HG03108 (cell line): ENCODE measurements at regions not wholly inside any gene's neighbourhood (a gene's known extent, or its start where the extent isn't known, plus 50 kb on each side); places are given as distances from the start of the nearest gene placed in this dataset.
"Not testable (repeated sequence)": the region's sequence is repeated elsewhere in the genome, so short reads cannot be mapped to it uniquely, and the experiment has no call there.

Source experiments
- ATAC-seq: cut with Tn5 transposase; IDR thresholded peaks from one replicate; pipeline ENCODE4 v1.9.1; 2021; ENCODE audit warnings: moderate library complexity; ENCODE audit not compliant: unreplicated experiment

DNA sequence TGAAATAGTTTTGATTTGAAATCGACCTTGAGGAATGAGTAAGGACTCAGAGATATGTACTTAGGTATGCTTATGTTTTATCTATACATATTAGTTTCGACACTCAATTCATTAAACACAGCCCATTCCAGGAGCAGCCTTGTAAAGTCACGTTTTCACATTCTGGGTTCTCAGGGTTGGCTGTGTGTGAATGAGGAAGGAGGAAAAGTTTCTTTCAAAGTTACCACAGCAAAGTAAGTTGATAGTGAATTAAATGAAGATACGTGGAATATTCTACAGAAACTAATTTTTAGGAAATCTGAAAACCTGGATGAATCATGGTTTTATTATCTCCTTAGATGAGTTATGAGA is 133.5 kb downstream of the C3orf38 start:
- no peak for ATAC-seq

DNA sequence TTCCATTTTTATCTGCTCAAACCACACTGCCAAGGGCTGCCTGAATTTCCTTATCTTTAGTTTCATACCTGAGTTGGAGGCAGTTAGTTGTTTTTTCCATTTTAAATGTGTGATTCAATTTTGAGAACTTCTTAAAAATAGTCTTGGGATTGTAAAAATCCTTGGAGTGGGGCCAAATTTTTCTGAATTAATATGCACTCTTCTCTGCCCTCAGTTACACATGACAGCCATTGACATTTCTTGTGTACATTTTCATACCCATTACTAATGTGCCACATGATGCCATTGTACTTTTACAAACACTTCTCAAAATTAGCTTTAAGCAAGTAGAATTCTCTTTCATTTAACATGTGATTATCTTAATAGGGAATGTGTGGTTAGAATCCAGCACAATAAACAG is 141.7 kb downstream of the C3orf38 start:
- no peak for ATAC-seq

DNA sequence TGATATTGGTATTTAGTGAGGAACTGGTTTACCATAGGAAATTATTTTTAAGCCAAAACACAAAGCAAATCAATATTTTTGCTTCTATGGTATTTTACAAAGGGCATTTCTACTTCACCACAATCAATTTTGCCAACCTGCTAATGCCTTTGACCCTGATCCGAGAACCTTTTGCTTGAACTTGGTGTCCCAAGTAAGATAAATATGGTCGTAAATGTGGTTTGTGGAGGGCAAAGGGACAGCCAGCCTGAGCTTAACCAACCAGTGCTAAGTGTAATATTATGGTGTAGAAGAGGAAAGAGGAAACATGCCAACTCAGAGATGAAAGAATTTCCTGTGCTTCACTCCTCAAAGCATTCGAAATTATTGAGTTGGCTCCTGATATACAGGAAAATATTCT is 148.4 kb downstream of the C3orf38 start:
- no peak for ATAC-seq

DNA sequence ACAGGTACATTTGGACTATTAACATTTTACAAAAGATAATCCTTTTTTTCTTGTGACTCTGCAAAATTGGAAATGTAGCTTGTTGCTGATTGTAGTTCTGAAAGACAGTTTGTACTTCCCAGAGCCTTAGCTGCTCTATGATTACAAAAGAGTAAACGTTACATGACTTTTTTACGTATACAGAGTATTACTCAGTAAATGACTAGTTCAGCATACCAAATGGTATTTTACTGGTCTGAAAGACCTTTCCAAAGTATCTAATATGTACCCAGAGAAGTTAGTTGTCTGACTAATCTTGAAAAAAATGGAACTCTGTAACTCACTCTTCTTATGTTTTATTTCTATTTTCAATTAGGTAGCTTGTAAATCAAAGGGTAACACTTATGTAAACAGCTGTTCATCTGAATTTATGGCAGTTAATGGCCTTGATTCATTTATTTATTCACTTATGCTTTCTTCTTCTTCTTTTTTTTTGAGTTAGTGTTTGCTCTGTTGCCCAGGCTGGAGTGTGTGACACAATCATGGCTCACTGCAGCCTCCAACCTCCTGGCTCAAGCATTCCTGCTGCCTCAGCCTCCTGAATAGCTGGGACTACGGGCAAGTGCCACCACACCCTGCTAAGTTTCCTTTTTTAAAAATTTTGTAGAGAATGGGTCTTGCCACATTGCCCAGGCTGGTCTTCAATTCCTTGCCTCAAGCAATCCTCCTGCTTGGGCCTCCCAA is 151.7 kb downstream of the C3orf38 start:
- ATAC-seq = no peak

DNA sequence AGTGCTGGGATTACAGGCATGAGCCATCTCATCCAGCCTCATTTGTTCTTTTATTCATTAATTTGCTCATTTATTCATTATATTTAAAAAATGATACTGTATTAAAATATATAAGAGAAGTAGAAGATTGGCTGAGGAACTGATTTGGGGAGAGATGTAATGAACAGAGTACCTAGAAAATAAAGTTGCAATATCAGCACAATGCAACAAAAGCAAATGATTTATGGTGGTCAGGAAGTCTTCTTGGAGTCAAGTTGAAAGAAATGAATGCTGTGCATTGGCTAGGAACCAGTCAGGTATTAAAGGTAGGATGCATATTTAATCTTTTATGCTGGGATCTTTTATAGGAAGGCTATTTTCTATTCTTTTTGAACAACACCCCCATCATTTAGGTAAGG is 152.2 kb downstream of the C3orf38 start:
- no peak for ATAC-seq

DNA sequence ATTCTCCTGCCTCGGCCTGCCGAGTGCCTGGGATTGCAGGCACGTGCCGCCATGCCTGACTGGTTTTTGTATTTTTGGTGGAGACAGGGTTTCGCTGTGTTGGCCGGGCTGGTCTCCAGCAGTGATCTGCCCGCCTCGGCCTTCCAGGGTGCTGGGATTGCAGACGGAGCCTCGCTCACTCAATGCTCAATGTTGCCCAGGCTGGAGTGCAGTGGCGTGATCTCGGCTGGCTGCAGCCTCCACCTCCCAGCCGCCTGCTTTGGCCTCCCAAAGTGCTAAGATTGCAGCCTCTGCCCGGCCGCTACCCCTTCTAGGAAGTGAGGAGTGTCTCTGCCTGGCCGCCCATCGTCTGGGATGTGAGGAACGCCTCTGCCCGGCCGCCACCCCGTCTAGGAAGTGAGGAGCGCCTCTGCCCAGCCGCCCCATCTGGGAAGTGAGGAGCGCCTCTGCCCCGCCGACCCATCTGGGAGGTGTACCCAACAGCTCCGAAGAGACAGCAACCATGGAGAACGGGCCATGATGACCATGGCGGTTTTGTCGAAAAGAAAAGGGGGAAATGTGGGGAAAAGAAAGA is 153.7 kb downstream of the C3orf38 start:
- not testable (repeated sequence) for ATAC-seq

DNA sequence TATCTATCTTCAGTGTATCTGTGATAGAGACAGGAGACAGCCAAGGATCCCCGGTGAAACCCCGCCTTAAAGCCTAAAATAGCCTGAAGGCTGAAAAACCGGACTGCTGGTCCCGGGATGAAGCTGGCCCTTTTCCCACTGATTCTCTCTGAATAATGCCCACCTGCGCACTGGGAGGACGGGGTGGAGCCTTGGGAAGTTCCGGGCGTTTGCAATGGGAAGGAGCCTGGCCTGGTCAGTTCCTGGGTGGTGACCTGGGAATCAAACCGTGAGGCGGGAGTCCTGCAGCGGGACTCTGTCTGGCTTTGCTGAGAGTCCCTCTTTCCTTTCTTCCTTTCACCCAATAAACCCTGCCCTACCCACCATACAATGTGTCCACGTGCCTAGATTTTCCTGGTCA is 157.9 kb downstream of the C3orf38 start:
- no peak for ATAC-seq

DNA sequence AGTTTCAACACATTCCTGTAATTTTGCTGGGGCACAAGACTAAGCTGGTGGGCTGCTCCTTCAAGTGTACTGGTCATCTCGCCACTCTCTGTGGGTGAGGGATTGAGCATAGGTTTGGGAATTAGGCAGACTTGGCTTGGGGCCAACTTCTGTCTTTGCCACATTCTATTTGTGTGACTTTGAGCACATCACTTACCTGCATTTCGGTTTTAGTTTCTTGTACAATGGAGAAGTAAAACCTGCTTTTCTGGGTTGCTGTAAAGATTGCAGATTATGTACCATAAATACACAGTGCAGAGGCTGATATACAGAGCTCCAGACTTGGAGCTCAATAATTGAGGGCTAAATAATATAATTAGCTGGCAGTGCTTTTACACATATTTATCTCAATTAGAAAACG is 162.1 kb downstream of the C3orf38 start:
- ATAC-seq = no peak

DNA sequence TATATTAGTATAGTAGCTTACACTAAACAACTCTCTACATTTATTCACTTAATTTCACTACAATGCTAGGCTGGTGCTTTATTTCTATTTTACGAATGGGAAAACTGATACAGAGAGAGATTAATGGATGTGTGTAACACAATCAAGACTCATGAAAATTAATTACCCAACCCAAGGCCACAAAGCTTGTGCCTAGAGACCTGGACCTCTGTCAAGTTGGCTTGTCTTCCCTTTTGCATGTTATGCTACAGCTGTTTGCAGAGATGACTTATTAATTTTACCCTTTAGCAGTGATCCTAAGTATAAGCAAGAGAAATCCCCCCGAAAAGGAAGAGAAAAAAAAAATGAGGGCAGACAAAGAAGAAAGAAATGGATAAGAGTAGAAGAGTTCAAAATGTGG is 162.5 kb downstream of the C3orf38 start:
- ATAC-seq = no peak

DNA sequence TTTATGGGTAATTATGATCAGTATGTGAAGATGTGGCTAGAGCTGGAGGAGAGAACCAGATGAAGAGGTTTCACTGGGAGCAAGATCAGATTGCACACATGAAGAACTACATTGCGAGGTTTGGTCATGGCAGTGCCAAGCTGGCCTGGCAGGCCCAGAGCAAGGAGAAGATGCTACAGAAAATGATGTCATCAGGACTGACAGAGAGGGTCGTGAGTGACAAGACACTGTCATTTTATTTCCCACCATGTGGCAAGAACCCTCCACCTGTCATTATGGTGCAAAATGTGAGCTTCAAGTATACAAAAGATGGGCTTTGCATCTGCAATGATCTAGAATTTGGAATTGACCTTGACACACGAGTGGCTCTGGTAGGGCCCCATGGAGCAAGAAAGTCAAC is 168.3 kb downstream of the C3orf38 start:
- no peak for ATAC-seq

DNA sequence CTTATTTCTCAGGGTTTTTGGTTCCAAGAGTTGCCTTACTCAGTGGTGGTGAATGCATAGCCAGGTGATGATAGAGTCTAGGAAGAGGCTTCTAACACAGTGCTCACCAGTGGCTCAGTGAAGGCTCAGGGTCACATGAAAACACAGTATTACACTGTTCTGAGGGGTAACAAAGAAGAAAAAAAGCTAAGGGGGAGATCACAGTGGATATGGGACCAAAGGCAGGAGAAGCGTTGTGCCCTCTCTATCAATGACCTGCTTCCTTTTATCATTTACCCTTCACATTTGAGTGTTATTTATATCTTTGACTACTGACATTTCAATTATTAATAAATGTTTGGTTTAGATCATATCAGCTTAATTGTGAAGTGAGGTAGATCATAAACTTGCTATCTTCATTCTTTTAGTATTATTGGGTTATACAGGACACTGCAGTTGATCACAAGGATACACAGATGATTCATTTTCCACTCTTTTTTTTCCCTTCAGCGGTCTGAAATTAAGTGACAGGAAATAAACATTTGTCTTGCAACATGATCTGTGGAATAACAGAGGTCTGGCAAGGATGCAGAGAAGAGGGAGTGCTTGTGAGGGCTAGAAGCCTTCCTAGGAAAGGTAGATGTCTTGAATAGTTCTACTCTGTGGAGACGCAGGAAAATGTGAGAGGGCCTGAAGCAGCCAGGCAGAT is 171.7 kb downstream of the C3orf38 start:
- no peak for ATAC-seq

DNA sequence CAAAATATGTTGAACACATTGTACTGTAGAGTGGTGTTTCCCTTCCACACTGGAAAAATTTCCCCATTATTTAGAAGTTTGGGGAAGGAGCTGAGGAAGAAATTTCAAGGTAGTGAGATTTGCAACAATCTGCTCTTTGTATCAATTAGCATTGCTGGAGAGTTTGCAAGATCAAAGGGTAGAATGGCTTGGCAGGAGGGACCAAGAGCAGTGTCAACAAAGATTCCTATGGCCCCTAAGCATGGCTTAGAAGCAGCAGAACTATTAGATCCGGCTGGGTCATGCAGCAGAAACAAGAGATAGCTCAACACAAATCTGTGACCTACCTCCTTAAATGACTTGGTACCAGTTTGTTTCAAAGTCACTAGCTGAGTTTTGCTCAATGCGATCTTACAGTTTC is 175.0 kb downstream of the C3orf38 start:
- ATAC-seq = no peak

DNA sequence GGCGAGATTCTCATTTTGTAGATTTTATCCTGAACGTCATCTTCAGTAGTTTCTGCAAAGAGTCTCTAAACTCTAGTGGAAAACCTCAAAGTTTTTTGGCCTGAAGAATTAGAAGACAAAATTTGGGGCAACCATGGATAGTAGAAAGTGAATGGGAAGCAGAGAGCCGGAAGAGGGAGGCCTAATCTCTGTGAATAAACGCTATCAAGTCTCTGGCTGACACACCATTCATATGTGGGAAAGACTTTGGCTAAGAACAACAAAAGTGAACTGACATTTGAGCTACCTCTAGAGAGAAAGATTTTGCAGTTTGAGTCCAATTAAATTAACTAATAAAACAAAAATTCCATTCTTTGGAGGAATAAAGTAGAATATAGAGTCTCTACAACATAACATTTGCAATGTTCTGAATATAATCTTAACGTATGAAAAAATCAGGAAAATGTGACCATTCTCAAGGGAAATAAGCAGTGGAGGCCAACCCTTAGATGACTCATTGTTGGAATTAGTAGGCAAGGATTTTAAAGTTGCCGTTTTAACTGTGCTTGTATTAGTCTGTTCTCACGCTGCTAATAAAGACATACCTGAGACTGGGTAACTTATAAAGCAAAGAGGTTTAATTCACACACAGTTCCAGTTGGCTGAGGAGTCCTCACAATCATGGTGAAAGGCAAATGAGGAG is 184.6 kb downstream of the C3orf38 start:
- no peak for ATAC-seq

DNA sequence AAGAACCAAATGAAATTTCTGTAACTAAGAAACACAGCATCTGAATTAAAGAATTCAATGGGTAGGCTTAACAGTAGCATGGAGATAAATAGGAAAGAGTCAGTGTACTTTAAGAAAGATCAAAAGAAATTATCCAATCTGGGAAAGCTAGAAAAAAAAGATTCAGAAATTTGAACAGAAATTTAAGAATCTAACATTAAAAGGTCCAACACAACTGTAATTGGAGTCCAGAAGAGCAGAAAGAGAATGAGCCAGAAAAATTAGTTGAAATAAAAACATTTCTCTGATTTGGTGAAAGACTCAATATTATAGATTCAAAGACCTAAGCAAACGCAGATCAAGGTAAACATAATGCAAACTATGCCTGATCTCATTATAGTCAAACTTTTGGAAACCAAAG is 187.1 kb downstream of the C3orf38 start:
- ATAC-seq = no peak

DNA sequence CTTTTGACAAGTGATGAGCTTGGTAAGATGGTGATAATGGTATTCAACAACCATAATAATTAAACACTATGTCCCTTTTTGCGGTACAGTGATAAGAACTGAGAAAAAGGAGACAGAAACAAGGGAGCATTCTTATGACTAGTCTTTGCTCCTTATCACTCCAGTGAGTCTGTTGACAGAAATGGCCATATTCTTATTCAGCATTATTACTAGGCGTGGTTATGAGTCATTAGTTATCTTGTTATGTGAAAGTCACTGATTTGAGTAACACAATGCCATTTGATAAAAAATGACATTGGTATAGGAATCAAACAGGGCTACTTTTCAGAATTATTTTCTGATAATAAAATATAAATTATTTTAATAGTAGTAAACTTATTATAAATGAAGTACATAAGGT is 193.5 kb downstream of the C3orf38 start:
- no peak for ATAC-seq

DNA sequence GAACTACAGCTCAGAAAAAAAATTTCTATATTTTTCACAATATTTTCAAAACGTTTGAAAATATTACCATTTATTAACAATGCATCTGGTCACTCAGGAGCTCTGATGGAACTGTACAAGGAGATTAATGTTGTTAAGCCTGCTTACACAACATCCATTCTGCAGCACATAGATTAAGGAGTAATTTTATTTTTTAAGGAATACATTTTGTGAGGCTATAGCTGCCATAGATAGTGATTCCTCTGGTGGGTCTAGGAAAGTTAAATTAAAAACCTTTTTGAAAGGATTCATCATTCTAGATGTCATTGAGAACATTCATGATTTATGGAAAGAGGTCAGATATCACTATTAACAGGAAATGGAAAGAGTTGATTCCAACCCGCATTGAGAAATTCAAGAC is 196.9 kb downstream of the C3orf38 start:
- no peak for ATAC-seq

DNA sequence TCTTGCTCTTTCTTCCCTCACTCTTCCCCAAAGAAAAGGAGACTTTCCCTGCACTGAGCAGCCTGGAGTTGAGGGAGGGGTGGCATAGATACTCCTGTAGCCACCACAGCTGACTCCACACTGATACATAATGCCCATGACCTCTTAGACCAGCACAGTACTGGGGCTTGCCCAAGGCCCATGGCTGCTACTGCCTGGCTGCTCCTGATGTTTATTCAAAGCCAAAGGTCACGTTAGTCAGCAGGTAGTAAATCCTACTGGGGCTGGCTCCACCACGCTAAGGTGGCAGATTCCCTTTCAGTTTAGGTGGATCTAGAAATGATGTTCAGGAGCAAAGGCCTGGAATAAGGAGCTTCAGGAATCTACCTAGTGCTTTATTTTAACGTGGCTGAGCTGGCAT is 212.7 kb downstream of the C3orf38 start:
- no peak for ATAC-seq

DNA sequence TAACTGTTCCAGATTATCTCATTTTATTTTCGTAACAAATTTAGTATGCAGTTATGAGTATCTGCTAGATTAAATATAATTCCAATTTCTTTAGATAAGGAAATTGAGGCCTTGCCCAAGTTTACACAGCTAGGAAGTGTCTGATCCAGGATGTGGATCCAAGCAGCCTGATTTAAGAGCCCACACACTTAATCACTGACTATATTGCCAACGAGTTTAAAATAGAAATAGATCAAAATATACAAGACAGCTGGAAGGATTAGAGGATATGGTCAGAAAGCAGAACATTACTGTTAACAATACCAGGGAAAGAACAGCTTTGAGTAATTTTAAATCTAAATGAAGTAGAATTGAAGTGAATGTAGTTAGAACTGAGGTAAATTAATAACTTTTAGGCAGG is 215.2 kb downstream of the C3orf38 start:
- ATAC-seq = no peak

DNA sequence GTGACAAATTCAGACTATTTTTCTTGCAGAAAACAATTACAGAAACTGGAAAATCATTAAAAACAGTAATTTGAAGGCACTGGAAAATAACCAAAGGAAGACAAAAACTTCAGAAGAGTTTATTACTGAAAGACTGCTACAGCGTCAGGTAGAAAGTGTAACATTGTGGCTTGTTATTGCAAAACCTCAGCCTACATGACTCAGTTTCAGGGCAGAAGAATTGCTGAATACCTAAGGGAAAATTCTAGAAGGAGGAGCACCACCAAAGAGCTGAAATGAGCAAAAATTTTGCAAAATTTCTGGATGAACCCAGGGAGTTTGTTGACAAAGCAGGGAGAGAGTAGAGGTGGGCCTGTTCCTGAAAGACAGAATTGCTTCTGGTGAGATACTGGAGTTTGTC is 219.6 kb downstream of the C3orf38 start:
- no peak for ATAC-seq

DNA sequence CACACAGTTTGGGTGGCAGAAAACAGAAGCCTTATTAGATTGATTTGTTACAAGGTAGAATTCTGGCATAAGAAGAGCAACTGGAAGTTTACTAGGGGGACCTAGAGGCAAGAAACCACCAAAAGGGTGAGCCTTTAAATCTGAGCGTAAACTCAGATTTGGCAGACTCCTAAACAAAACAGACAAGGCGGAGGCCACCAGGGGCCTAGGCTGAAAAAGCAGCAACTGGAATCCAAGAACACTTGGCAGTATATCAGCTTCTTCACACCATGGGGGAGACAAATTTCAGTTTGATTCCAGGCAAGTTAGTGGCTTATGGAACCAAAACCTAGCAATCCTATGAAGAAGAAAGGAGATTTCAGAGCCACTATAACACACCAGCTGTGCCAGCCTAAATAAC is 220.0 kb downstream of the C3orf38 start:
- no peak for ATAC-seq

DNA sequence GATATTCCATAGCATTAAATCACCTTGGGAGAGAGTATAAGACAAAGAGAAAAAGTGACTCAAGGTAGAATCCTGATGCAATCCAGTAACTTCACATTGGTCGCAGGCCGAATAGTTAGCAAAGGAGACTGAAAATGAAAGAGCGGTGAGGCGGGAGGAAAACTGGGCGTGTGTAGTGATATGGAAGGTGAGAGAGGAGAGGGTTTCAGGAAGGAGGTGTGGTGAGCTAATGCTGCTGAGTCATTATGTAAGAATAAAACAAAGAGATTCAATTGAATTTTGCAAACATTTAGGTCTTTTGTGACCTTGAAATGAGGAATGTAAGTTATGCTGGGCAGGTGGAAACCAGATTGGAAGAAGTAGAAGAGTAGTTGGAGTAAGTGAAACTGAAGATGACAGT is 235.3 kb downstream of the C3orf38 start:
- no peak for ATAC-seq

DNA sequence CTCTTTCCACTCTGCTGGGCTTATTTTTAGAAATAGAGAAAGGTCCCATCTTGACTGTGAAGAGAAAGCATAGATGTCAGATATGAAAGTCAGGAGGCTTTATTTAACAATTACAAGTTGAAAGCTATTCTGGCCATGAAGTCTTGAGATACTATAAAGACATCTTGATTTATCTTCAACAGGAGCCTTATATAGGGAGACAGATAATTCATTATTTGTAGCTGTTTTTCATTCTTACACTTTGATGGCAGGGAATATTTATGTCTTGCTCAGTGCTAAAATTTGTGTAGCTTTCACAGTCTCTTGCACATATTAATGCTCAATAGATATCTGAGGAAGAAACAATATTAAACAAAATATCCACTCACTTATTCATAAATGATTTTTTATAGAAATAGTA is 248.8 kb downstream of the C3orf38 start:
- no peak for ATAC-seq
